GM12878 (cell line): ENCODE measurements at regions not wholly inside any gene's neighbourhood (a gene's known extent, or its start where the extent isn't known, plus 50 kb on each side); places are given as distances from the start of the nearest gene placed in this dataset.

Experiments used
- ATAC-seq: fragments of 200-7000 bp; cut with Tn5 transposase; 3 replicates; pipeline ENCODE4 v1.9.1; 2020; ENCODE audit warnings: mild to moderate bottlenecking, moderate library complexity
- BruUV-seq: library from RNA; stranded (reverse); fragments of 400-500 nt; replicated peaks from 2 replicates; lab custom pipeline; 2021; lab: Mats Ljungman, UMichigan
- CTCF ChIA-PET: fragments of 300-600 bp; sonication (Branson Sonifier 250); formaldehyde crosslinking; extraction: SDS; loops from one replicate; lab custom pipeline; 2021; ENCODE audit warnings: inconsistent platforms; lab: Yijun Ruan, JAX
- POLR2A ChIA-PET: fragments of 350-600 bp; formaldehyde crosslinking; extraction: SDS; loops from one replicate; lab custom pipeline; 2021; ENCODE audit warnings: inconsistent platforms; lab: Charles Lee
- RAD21 ChIA-PET: fragments of 300-600 bp; sonication (Branson Sonifier 250); formaldehyde crosslinking; loops from one replicate; lab custom pipeline; 2023; ENCODE audit warnings: antibody characterized with exemption; ENCODE audit not compliant: unreplicated experiment; lab: Charles Lee
- SMC1A ChIA-PET: fragments of 300-600 bp; sonication (Branson Sonifier 250); formaldehyde crosslinking; loops from one replicate; lab custom pipeline; 2023; ENCODE audit not compliant: unreplicated experiment, uncharacterized antibody; lab: Charles Lee
- DNase-seq: peaks from one replicate; pipeline ENCODE4 v3.0.0-alpha.2; 2011; ENCODE audit warnings: low read depth, low spot score
- FAIRE-seq: peaks from 3 replicates; lab custom pipeline; 2011; peaks lifted over from hg19 to GRCh38; lab: Jason Lieb, UNC
- H2AFZ ChIP-seq: 2 replicates; pipeline ENCODE4 v1.6.0; 2011; ENCODE audit warnings: low read depth, low read length, control low read depth; ENCODE audit not compliant: control insufficient read depth
- H3K27ac ChIP-seq: 2 replicates; pipeline ENCODE4 v1.5.1; 2011; ENCODE audit warnings: control low read depth; ENCODE audit not compliant: control insufficient read depth, insufficient read depth
- H3K27me3 ChIP-seq, 2 experiments: replicated peaks in 1 of 2; 2 replicates each; pipeline versions ENCODE4 v1.6.0 to v1.6.1; 2011; ENCODE audit warnings: low read length in 1 of 2; ENCODE audit not compliant: control insufficient read depth in 2 of 2, insufficient read depth in 2 of 2
- H3K36me3 ChIP-seq, 2 experiments: 2 replicates each; pipeline ENCODE4 v1.5.1; 2011; ENCODE audit warnings: low read length in 1 of 2; ENCODE audit not compliant: control insufficient read depth in 2 of 2, insufficient read depth in 2 of 2
- H3K4me1 ChIP-seq: 2 replicates; pipeline ENCODE4 v1.6.1; 2011; ENCODE audit warnings: mild to moderate bottlenecking, low read length, moderate library complexity, mixed read lengths; ENCODE audit not compliant: control insufficient read depth, insufficient read depth
- H3K4me2 ChIP-seq: 2 replicates; pipeline ENCODE4 v1.6.0; 2011; ENCODE audit warnings: control low read depth; ENCODE audit not compliant: control insufficient read depth, insufficient read depth
- H3K4me3 ChIP-seq: fragments of 200-600 bp; sonication (generic); 2 replicates; pipeline ENCODE4 v1.5.1; 2016
- H3K79me2 ChIP-seq: 2 replicates; pipeline ENCODE4 v1.6.0; 2011; ENCODE audit warnings: low read length; ENCODE audit not compliant: control insufficient read depth, insufficient read depth
- H3K9ac ChIP-seq: 2 replicates; pipeline ENCODE4 v1.8.0; 2011; ENCODE audit warnings: low read length, control low read depth, mixed read lengths; ENCODE audit not compliant: control insufficient read depth, insufficient read depth
- H3K9me3 ChIP-seq: replicated peaks from 3 replicates; pipeline ENCODE4 v1.5.1; 2011; ENCODE audit warnings: mild to moderate bottlenecking, low read length; ENCODE audit not compliant: control insufficient read depth, insufficient read depth
- H4K20me1 ChIP-seq: 2 replicates; pipeline ENCODE4 v1.6.0; 2011; ENCODE audit not compliant: control insufficient read depth, insufficient read depth
- ATF7 ChIP-seq: fragments of 450-650 bp; IDR thresholded peaks from 2 replicates; pipeline ENCODE4 v1.6.1; 2016; ENCODE audit warnings: low read depth, mild to moderate bottlenecking
- FOS ChIP-seq: IDR thresholded peaks from 3 replicates; pipeline ENCODE4 v1.6.1; 2011; ENCODE audit warnings: borderline replicate concordance; ENCODE audit not compliant: insufficient read length; ENCODE audit errors: extremely low read depth
- HDGF ChIP-seq: fragments of 450-650 bp; IDR thresholded peaks from 2 replicates; pipeline ENCODE4 v1.6.1; 2016; ENCODE audit warnings: antibody characterized with exemption
- MEF2A ChIP-seq: IDR thresholded peaks from 2 replicates; pipeline ENCODE4 v1.6.1; 2011; ENCODE audit warnings: low read depth, mild to moderate bottlenecking, low read length, moderate library complexity; ENCODE audit not compliant: insufficient read depth
- MYB ChIP-seq: fragments of 150-350 bp; IDR thresholded peaks from 2 replicates; pipeline ENCODE4 v1.6.1; 2014; ENCODE audit warnings: mild to moderate bottlenecking, low read depth, low read length, borderline replicate concordance
- RELA ChIP-seq: fragments of 450-650 bp; IDR thresholded peaks from 2 replicates; pipeline ENCODE4 v1.8.0; 2014; ENCODE audit warnings: borderline replicate concordance; ENCODE audit not compliant: partially characterized antibody
- SP1 ChIP-seq: IDR thresholded peaks from one replicate; pipeline ENCODE4 v1.6.1; 2011; ENCODE audit warnings: low read depth, low read length
- TCF12 ChIP-seq: IDR thresholded peaks from 2 replicates; pipeline ENCODE4 v1.6.1; 2011; ENCODE audit warnings: low read depth, mild to moderate bottlenecking, low read length
- in situ Hi-C: fragments of 300-500 bp; cut with MboI; formaldehyde crosslinking; loops from 9 replicates; pipeline ENCODE4 v1.14.3; 2018; ENCODE audit warnings: mixed read lengths
- intact Hi-C: fragments of 100-400 bp; cut with micrococcal nuclease; formaldehyde crosslinking; loops from one replicate; pipeline ENCODE4 v1.14.2; 2022; ENCODE audit not compliant: unreplicated experiment
- TF ChIP-seq, protein P1 (sequence below): IDR thresholded peaks from 2 replicates; pipeline ENCODE4 v1.6.1; 2011; ENCODE audit warnings: mild to moderate bottlenecking, low read depth, low read length, moderate library complexity; ENCODE audit not compliant: insufficient replicate concordance
- TF ChIP-seq, protein P2 (sequence below): IDR thresholded peaks from 2 replicates; pipeline ENCODE4 v1.6.1; 2011; ENCODE audit warnings: low read depth, mild to moderate bottlenecking, low read length, moderate library complexity, borderline replicate concordance; ENCODE audit errors: extremely low read depth
- TF ChIP-seq, protein P3 (sequence below): fragments of 450-650 bp; IDR thresholded peaks from 2 replicates; pipeline ENCODE4 v1.6.1; 2017; ENCODE audit warnings: mild to moderate bottlenecking, low read depth, inconsistent platforms; ENCODE audit not compliant: poor library complexity, severe bottlenecking

DNA sequence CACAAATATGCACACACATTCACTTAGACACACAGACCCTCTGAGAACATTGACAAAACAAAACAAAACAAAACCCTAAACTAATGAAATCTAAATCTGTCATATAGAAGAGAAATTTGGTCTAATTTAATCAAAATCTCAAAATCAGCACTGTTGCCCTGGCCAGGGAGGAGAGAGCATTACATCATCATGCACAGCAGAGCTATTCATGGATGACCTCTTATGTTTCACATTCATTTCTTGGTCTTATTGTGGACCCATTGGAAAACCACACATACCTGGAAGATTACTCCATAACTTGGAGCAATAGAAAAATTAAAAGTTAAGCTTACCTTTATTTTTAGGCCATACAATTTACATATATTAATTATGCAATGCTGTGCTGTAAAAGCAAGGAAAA, 1223.6 kb upstream of the GJE1 start:
- CTCF ChIA-PET, result interaction anchor here (1.2 to 1.5 kb wide), 2 partner anchors 8 to 12 kb away, joined by 3 read pairs; no protein-coding TSS in a partner anchor
- FAIRE-seq (no peak), ATAC-seq (no peak), DNase-seq (no peak)
- no peaks in the 10 kb centered on the region for H3K36me3 ChIP-seq
- RAD21 ChIA-PET, result interaction anchor here (1.0 kb wide), 1 partner anchor 856 kb away, joined by 3 read pairs; no protein-coding TSS in a partner anchor
- no peak overlapping the region for H3K27ac ChIP-seq
- no peak overlapping the region for H2AFZ ChIP-seq
- H3K27me3 ChIP-seq, result no peaks in the 10 kb centered on the region
- intact Hi-C loops (no loop called here), in situ Hi-C loops (no loop called here)
- TF ChIP-seq, protein P1, sequence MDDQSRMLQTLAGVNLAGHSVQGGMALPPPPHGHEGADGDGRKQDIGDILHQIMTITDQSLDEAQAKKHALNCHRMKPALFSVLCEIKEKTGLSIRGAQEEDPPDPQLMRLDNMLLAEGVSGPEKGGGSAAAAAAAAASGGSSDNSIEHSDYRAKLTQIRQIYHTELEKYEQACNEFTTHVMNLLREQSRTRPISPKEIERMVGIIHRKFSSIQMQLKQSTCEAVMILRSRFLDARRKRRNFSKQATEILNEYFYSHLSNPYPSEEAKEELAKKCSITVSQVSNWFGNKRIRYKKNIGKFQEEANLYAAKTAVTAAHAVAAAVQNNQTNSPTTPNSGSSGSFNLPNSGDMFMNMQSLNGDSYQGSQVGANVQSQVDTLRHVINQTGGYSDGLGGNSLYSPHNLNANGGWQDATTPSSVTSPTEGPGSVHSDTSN, result no peak
- TF ChIP-seq MEF2A (no peak), RELA (no peak), MYB (no peak)
- POLR2A ChIA-PET, result no interaction called here
- no peaks in the 10 kb centered on the region for H3K79me2 ChIP-seq
- no peak overlapping the region for H3K4me2 ChIP-seq
- no peak overlapping the region for H3K9ac ChIP-seq
- BruUV-seq, result no TSS peak
- no peaks in the 10 kb centered on the region for H3K9me3 ChIP-seq
- SMC1A ChIA-PET, result interaction anchor here (1.2 to 1.7 kb wide), 2 partner anchors 9 to 10 kb away, joined by 4 to 7 read pairs; no protein-coding TSS in a partner anchor
- H3K4me1 ChIP-seq, result no peaks in the 10 kb centered on the region
- H4K20me1 ChIP-seq, result no peaks in the 10 kb centered on the region
- H3K4me3 ChIP-seq, result no peak overlapping the region

DNA sequence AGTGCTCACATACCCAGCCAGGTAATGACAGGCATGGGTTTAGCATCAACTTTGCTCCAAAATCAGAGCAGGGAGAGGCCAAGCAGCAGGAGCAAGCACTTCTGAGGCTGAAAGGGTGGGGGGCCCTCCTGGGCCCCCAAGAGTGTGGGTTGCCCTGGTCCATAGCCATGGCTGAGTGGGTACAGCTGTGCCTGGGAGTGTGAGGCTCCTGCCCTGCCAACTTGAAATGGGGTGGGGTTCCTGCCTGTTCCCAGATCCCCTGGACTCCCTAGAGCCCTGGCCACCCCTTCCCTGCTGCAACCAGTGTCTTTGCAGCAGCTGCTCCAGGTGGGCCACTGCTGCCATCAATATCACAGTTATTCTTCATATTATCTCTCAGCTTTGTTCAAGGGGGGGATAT, 1224.2 kb upstream of the GJE1 start:
- intact Hi-C loops (no loop called here), in situ Hi-C loops (no loop called here)
- no peak overlapping the region for H3K4me2 ChIP-seq
- no peaks in the 10 kb centered on the region for H3K27me3 ChIP-seq
- no peaks in the 10 kb centered on the region for H3K79me2 ChIP-seq
- H3K9ac ChIP-seq, result no peak overlapping the region
- DNase-seq (no peak), FAIRE-seq (no peak), ATAC-seq (no peak)
- H3K4me3 ChIP-seq, result no peak overlapping the region
- H3K4me1 ChIP-seq, result no peaks in the 10 kb centered on the region
- ChIA-PET SMC1A (no interaction called here), POLR2A (no interaction called here), RAD21 (no interaction called here), CTCF (interaction anchor here (1.2 to 1.5 kb wide), 2 partner anchors 9 to 13 kb away, joined by 3 read pairs; no protein-coding TSS in a partner anchor)
- H3K9me3 ChIP-seq, result no peaks in the 10 kb centered on the region
- no TSS peak for BruUV-seq
- H3K36me3 ChIP-seq, result no peaks in the 10 kb centered on the region
- H4K20me1 ChIP-seq, result no peaks in the 10 kb centered on the region
- TF ChIP-seq, protein P2, sequence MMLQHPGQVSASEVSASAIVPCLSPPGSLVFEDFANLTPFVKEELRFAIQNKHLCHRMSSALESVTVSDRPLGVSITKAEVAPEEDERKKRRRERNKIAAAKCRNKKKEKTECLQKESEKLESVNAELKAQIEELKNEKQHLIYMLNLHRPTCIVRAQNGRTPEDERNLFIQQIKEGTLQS, result no peak
- TF ChIP-seq TCF12, result no peak
- TF ChIP-seq FOS, result no peak
- TF ChIP-seq HDGF, result no peak
- no peak for TF ChIP-seq ATF7
- TF ChIP-seq SP1, result no peak
- TF ChIP-seq, protein P3, sequence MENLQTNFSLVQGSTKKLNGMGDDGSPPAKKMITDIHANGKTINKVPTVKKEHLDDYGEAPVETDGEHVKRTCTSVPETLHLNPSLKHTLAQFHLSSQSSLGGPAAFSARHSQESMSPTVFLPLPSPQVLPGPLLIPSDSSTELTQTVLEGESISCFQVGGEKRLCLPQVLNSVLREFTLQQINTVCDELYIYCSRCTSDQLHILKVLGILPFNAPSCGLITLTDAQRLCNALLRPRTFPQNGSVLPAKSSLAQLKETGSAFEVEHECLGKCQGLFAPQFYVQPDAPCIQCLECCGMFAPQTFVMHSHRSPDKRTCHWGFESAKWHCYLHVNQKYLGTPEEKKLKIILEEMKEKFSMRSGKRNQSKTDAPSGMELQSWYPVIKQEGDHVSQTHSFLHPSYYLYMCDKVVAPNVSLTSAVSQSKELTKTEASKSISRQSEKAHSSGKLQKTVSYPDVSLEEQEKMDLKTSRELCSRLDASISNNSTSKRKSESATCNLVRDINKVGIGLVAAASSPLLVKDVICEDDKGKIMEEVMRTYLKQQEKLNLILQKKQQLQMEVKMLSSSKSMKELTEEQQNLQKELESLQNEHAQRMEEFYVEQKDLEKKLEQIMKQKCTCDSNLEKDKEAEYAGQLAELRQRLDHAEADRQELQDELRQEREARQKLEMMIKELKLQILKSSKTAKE, result no peak
- H2AFZ ChIP-seq, result no peak overlapping the region
- no peak overlapping the region for H3K27ac ChIP-seq
